IPS-20b (cell line): ENCODE measurements at regions not wholly inside any gene's neighbourhood (a gene's known extent, or its start where the extent isn't known, plus 50 kb on each side); places are given as distances from the start of the nearest gene placed in this dataset.
A peak's percentile ranks its signal among the peaks of the same experiment; 100 is the strongest.

Experiments
- H3K27ac ChIP-seq: one replicate; pipeline ENCODE4 v1.5.1; 2013; ENCODE audit warnings: low read length
- H3K27me3 ChIP-seq: 2 replicates; pipeline ENCODE4 v1.6.1; 2013; ENCODE audit warnings: mild to moderate bottlenecking, low read length, inconsistent platforms; ENCODE audit not compliant: insufficient read depth
- H3K36me3 ChIP-seq: 2 replicates; pipeline ENCODE4 v1.6.1; 2013; ENCODE audit warnings: low read depth, mild to moderate bottlenecking, inconsistent platforms, low read length, moderate library complexity; ENCODE audit not compliant: insufficient read depth
- H3K4me1 ChIP-seq: 2 replicates; pipeline ENCODE4 v1.6.1; 2013; ENCODE audit warnings: mild to moderate bottlenecking, control low read depth, inconsistent platforms, low read length, moderate library complexity; ENCODE audit not compliant: insufficient read depth
- H3K4me3 ChIP-seq: 2 replicates; pipeline ENCODE4 v1.5.1; 2013; ENCODE audit warnings: mild to moderate bottlenecking, low read length, inconsistent platforms
- H3K9ac ChIP-seq: 2 replicates; pipeline ENCODE4 v1.6.1; 2013; ENCODE audit warnings: low read depth, mild to moderate bottlenecking, inconsistent platforms, low read length, moderate library complexity
- H3K9me3 ChIP-seq: 2 replicates; pipeline ENCODE4 v1.6.1; 2013; ENCODE audit warnings: mild to moderate bottlenecking, low read depth, low read length, inconsistent platforms; ENCODE audit not compliant: insufficient read depth

DNA sequence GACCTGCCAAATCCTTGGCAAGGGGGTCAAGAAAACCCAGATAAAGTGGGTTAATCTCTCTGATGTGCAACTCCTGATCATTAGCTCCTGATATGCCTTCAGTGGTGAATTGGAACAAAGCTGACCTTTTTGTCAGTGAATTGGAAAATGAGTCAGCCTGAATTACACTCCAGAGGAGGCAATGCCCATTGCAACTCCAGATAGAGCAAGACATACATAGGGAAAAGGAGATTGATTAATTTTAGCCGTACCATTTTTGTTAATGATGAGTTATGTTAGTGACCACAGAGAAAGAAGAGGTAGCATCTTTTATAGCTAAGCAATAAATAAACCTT is 195.2 kb upstream of the CADPS start:
- Histone ChIP-seq H3K4me1 (no peaks in the 10 kb centered on the region), H3K9me3 (no peaks in the 10 kb centered on the region), H3K4me3 (no peak overlapping the region), H3K36me3 (no peaks in the 10 kb centered on the region), H3K27ac (no peak overlapping the region), H3K27me3 (no peaks in the 10 kb centered on the region), H3K9ac (no peak overlapping the region)

DNA sequence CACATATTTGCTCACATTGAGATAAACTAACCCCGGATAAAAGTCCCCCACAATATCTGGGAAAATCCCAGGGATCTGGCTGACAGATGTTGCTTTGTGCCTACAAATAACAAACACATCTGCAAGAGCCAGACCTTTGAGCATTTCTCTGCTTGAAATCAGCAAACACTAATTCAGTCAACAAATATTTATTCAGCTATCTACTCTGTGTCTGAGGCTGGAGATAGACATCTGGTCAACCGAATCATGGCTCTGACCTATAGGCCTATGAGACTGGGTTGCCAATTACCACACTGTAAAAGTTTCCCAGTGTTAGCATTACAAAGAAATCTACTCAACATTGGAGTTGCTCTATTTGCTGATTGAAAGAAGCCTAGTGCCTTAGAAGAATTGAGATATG is 201.1 kb upstream of the CADPS start:
- Histone ChIP-seq H3K27me3 (no peaks in the 10 kb centered on the region), H3K27ac (no peak overlapping the region), H3K9me3 (no peaks in the 10 kb centered on the region), H3K9ac (no peak overlapping the region), H3K4me3 (no peak overlapping the region), H3K4me1 (peaks cover 4% of the 10 kb centered on the region; the same call in 1 of the 2 replicates), H3K36me3 (no peaks in the 10 kb centered on the region)

DNA sequence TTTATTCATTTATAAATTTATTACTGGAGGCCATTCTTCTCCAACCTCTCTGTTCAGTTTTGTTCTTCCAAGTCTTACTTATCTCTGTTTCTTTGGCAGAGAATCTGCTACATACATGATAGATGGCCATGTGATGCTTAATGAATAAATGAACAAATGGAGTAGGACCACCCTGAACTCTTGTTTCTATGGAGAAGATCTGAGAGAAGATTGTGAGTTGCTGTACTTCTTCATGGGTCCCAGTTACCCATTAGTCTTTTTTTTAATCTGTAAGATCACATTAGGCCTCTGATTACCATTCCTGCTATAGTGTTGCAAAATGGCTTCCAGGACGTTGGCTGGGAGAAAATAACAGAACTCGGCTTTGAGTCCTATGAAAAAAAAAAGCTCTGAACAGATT is 191.9 kb upstream of the SYNPR start:
- no peak overlapping the region for H3K27ac ChIP-seq
- H3K27me3 ChIP-seq = no peaks in the 10 kb centered on the region
- no peaks in the 10 kb centered on the region for H3K9me3 ChIP-seq
- no peaks in the 10 kb centered on the region for H3K36me3 ChIP-seq
- no peak overlapping the region for H3K4me3 ChIP-seq
- peaks cover 21% of the 10 kb centered on the region; the same call in 1 of the 2 replicates for H3K4me1 ChIP-seq
- H3K9ac ChIP-seq = no peak overlapping the region

DNA sequence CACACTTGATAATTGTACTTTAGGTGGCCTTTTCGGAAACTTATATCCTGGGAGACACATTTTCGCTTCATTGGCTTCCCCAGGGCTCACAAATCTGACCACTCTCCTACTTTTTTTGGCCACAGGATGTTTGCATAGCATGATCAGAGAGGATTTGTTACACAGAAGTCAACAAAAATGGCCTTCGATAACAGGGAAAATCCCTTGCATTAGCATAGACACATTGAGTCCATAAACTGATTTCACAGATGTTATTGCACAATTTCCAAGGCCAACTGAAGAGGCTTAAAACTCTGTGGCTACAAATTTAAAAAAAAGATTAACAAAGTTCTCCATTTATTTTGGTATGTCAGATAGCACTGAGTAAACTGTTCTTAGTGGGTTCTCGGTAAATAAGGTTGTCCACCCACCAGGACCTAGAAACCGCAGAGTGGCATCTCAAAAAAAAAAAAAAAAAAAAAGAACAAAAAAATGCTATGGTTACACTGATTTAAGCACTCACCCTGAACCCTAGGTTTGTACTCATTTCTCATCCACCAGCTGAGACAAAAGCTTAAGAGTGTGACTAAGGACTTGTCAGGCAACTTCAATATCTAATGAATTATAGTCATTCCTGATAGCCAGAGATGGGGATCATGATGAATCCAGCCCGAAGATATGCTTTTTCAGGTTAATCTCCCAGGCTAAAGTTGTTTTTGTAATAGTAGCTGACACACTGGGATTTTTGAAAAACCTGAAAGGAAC is 188.9 kb upstream of the SYNPR start:
- H3K27ac ChIP-seq = peak overlapping the region; percentile 39
- no peaks in the 10 kb centered on the region for H3K27me3 ChIP-seq
- no peaks in the 10 kb centered on the region for H3K36me3 ChIP-seq
- no peak overlapping the region for H3K4me3 ChIP-seq
- no peaks in the 10 kb centered on the region for H3K9me3 ChIP-seq
- peak overlapping the region; percentile 19; the same call in 1 of the 2 replicates for H3K9ac ChIP-seq
- peaks cover 31% of the 10 kb centered on the region for H3K4me1 ChIP-seq

DNA sequence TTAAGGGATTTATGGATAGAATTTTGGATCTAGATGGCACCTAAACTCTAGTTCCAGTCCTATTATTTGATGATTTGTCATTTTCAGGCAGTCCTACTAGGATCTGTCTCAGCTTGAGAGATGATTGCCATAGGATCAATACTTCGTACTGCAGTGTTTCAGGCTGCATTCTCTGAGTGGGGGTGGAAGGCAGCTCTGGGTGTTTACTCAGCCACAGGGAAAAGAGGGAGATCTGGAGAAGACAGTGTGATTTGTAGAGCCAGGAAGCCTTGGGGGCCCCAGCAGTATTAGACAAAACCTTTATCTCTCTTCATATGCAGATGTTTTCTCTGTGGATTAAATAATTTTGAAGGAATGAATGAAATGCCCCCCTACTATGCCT is 188.4 kb upstream of the SYNPR start:
- H3K27ac ChIP-seq = peak overlapping the region; percentile 39
- H3K4me1 ChIP-seq = peaks cover 34% of the 10 kb centered on the region
- no peaks in the 10 kb centered on the region for H3K27me3 ChIP-seq
- peak overlapping the region; percentile 19; the same call in 1 of the 2 replicates for H3K9ac ChIP-seq
- no peaks in the 10 kb centered on the region for H3K9me3 ChIP-seq
- H3K4me3 ChIP-seq = no peak overlapping the region
- H3K36me3 ChIP-seq = no peaks in the 10 kb centered on the region

DNA sequence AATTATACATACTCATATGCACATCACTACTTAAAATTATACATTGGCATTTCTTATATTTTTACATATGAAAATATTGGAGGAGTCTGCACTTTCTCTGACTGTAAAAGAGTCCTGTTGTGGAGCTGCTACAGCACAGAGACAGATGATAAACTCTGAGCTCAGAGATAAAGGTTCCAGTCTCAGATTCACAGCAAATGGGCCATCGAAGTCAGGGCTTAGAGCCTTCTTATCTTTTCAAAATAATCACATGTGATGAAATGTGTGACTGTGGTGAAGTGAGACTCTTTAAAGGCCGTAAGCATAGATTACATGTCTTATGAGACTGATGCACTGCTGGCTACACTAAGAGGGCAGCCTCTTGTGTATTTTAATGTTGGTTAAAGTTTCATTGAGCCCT is 187.5 kb upstream of the SYNPR start:
- Histone ChIP-seq H3K36me3 (no peaks in the 10 kb centered on the region), H3K9me3 (no peaks in the 10 kb centered on the region), H3K4me3 (no peak overlapping the region), H3K27me3 (no peaks in the 10 kb centered on the region), H3K9ac (no peak overlapping the region), H3K4me1 (peaks cover 40% of the 10 kb centered on the region), H3K27ac (no peak overlapping the region)

DNA sequence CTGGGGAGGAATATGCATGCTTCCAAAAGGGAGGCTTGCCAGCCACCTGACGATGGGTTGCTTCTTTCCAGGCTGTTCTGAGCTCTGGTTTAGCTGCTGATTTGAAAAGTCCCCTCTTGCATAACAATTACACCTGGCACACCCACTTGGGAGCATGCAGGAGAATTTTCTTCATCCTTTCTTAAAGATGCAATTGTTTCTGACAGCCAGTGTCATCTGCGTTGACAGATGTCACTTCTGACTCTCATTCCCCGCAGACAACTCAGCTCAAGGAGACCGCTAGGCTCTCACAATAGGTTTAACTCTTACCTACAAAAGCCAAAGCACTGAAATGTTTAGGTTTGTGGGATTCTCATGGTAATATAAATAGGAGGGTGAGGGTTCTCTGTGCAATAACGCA is 185.6 kb upstream of the SYNPR start:
- H3K27ac ChIP-seq = no peak overlapping the region
- no peaks in the 10 kb centered on the region for H3K9me3 ChIP-seq
- H3K27me3 ChIP-seq = no peaks in the 10 kb centered on the region
- H3K4me3 ChIP-seq = no peak overlapping the region
- H3K36me3 ChIP-seq = no peaks in the 10 kb centered on the region
- H3K9ac ChIP-seq = no peak overlapping the region
- H3K4me1 ChIP-seq = peaks cover 40% of the 10 kb centered on the region

DNA sequence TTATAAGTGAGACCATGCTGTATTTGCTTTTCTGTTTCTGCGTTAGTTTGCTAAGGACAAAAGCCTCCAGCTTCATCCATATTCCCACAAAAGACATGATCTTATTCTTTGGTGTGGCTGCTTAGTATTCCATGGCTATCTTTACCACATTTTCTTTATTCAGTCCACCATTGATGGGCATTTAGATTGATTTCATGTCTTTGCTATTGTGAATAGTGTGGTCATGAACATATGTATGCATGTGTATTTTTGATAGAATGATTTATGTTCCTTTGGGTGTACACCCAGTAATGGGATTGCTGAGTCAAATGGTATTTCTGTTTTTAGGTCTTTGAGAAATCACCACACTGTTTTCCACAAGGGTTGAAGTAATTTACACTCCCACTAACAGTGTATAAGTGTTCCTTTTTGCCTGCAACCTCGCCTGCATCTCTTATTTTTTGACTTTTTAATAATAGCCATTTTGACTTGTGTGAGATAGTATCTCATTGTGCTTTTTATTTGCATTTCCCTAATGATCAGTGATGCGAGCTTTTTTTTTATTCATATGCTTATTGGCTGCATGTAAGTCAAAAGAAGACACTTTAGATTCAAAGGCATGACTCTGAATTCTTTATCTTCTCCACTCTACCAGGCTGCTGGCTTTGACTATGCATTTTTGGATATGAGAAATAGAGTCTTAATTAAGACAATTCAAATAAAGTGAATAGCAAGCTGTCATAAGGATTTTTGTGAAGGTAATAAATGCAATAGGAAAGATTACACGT is 183.3 kb upstream of the SYNPR start:
- no peak overlapping the region for H3K4me3 ChIP-seq
- no peak overlapping the region for H3K9ac ChIP-seq
- peaks cover 25% of the 10 kb centered on the region for H3K4me1 ChIP-seq
- no peaks in the 10 kb centered on the region for H3K27me3 ChIP-seq
- no peaks in the 10 kb centered on the region for H3K9me3 ChIP-seq
- no peak overlapping the region for H3K27ac ChIP-seq
- H3K36me3 ChIP-seq = no peaks in the 10 kb centered on the region

DNA sequence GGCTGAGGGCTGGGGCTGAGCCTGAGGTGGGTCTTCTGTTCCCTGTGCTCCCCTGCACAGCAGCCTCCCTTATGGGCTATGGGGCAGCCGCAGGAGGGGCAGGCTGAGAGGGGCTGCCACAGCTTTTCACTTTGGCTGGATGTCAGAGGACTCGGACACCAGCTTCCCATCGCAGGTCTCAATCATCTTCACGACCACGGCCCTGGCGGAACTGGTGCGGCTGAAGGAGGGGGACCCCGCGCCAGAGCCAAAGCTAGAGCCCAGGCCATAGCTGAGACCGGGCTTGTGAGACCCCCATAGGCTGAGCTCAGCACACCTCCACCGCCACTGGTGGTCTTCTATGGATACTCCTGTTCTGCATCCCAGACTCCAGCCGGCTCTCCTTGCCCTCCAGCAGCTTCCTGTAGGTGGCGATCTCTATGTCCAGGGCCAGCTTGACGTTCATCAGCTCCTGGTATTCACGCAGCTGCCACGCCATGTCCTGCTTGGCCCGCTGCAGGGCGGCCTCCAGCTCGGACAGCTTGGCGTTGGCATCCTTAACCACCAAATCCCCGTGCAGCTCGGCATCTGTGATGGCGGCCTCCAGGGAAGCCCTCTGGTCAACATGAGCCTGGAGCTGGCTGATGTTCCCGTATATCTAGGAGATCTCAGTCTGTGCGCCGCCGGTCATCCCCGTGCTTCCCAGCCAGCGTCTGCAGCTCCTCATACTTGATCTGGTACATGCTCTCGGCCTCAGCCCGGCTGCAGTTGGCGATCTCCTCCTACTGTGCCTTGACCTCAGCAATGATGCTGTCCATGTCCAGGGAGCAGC is 181.7 kb upstream of the SYNPR start:
- no peaks in the 10 kb centered on the region for H3K36me3 ChIP-seq
- no peak overlapping the region for H3K27ac ChIP-seq
- no peak overlapping the region for H3K9ac ChIP-seq
- H3K4me3 ChIP-seq = no peak overlapping the region
- H3K27me3 ChIP-seq = no peaks in the 10 kb centered on the region
- peaks cover 19% of the 10 kb centered on the region for H3K4me1 ChIP-seq
- H3K9me3 ChIP-seq = no peaks in the 10 kb centered on the region

DNA sequence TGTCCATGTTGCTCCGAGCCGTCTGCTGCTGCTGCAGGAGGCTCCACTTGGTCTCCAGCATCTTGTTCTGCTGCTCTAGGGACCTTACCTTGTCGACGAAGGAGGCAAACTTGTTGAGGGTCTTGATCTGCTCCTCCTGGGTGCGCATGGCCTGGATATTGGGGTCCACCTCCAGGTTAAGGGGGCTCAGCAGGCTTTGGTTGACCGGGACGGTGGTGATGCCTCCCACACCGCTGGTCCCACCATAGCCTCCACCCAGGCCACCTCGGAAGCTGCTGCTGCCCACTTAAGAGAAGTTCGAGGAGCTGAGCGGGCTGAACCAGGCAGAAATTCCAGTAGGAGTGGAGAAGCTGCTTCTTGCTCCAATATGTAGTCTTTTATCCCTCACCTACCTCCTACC is 180.7 kb upstream of the SYNPR start:
- H3K4me1 ChIP-seq = peaks cover 12% of the 10 kb centered on the region; the same call in 1 of the 2 replicates
- no peak overlapping the region for H3K9ac ChIP-seq
- no peaks in the 10 kb centered on the region for H3K27me3 ChIP-seq
- H3K27ac ChIP-seq = no peak overlapping the region
- no peaks in the 10 kb centered on the region for H3K36me3 ChIP-seq
- H3K4me3 ChIP-seq = no peak overlapping the region
- H3K9me3 ChIP-seq = no peaks in the 10 kb centered on the region

DNA sequence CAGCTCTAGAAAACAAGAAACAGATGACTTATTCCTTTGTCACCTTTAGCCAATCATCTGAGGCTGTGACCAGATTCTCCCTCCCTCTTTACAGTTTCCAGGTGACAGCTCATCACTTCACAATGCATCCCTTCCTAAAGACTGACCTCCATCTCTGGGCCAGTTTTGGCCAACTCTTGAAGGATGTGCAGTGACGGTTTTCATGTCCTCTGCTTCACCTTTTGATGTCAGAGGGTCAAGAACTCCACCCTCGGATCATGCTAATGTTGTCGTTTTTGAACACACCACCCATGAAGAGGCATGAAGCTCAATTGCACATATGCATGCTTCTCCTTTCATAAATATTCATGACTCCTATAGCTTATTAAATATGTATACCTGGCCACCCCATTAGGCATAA is 161.2 kb upstream of the SYNPR start:
- H3K27ac ChIP-seq = no peak overlapping the region
- peaks cover 10% of the 10 kb centered on the region; the same call in 1 of the 2 replicates for H3K9me3 ChIP-seq
- H3K36me3 ChIP-seq = peaks cover 22% of the 10 kb centered on the region
- no peaks in the 10 kb centered on the region for H3K27me3 ChIP-seq
- H3K4me1 ChIP-seq = no peaks in the 10 kb centered on the region
- no peak overlapping the region for H3K4me3 ChIP-seq
- no peak overlapping the region for H3K9ac ChIP-seq
